K562 (cell line): ENCODE measurements at regions not wholly inside any gene's neighbourhood (a gene's known extent, or its start where the extent isn't known, plus 50 kb on each side); places are given as distances from the start of the nearest gene placed in this dataset.

Experiments used
- CAMTA2 ChIP-seq: fragments of 250-450 bp; sonication (Bioruptor Pico); conservative IDR thresholded peaks from 2 replicates; pipeline ENCODE4 v1.5.1; 2022
- MEF2A ChIP-seq: IDR thresholded peaks from 2 replicates; pipeline ENCODE4 v1.6.1; 2011; ENCODE audit warnings: low read depth, mild to moderate bottlenecking, low read length, moderate library complexity; ENCODE audit not compliant: control insufficient read depth
- RB1 ChIP-seq: fragments of 450-650 bp; IDR thresholded peaks from 2 replicates; pipeline ENCODE4 v1.6.1; 2017; ENCODE audit warnings: low read depth, mild to moderate bottlenecking
- SFPQ ChIP-seq: fragments of 200-400 bp; formaldehyde crosslinking; IDR thresholded peaks from 2 replicates; pipeline ENCODE4 v1.6.1; 2017; ENCODE audit warnings: mild to moderate bottlenecking, low read depth, low read length, moderate library complexity

DNA sequence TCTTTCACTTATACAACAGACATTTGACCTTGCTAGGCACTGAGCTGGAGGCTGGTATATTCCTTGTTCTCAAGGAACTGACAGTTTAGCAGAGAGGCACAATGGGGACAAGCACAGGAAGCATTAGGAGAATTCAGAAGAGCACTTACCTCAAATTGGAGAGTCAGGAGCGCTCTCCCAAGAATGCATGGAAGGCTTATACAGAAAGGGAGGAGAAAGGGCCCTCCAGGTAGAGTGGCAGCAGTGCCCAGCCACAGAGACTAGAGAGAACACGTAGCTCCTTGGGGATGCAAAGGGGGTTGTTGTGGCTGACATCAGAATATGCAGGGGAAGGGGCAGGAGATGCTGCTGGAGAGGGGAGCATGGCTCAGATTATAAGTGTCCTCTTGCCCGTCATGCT, 78.2 kb upstream of the MKLN1 start:
- TF ChIP-seq SFPQ (no peak), CAMTA2 (CRISPR knock-in tag) (no peak), MEF2A (no peak), RB1 (no peak)
